CD4-positive, alpha-beta T cell (primary cell): ENCODE measurements at regions not wholly inside any gene's neighbourhood (a gene's known extent, or its start where the extent isn't known, plus 50 kb on each side); places are given as distances from the start of the nearest gene placed in this dataset.

Experiments used
- ATAC-seq: fragments of 200-7000 bp; cut with Tn5 transposase; one replicate; pipeline ENCODE4 v1.10.0; 2022; ENCODE audit warnings: mild to moderate bottlenecking; ENCODE audit not compliant: poor library complexity
- CTCF ChIA-PET: fragments of 350-600 bp; sonication (Branson Sonifier 250); formaldehyde crosslinking; loops from one replicate; lab custom pipeline; 2021; ENCODE audit warnings: antibody characterized with exemption, inconsistent platforms; lab: Charles Lee
- POLR2A ChIA-PET: fragments of 350-600 bp; sonication (Branson Sonifier 250); formaldehyde crosslinking; loops from one replicate; lab custom pipeline; 2021; ENCODE audit warnings: antibody characterized with exemption, inconsistent platforms; lab: Charles Lee
- DNase-seq, 14 experiments: peaks; one replicate each; pipeline ENCODE4 v3.0.0-alpha.2; 2013 to 2020; ENCODE audit warnings: mixed read lengths in 2 of 14
- H3K27ac ChIP-seq, 2 donors: one replicate each; pipeline versions ENCODE4 v1.5.1 to v1.7.0; 2013; ENCODE audit warnings: low read length in 2 of 2, low read depth in 1 of 2, mild to moderate bottlenecking in 1 of 2
- H3K27me3 ChIP-seq, 2 experiments: 1 replicate in 1 of 2; 2 replicates in 1 of 2; pipeline versions ENCODE4 v1.6.1 to v1.7.0; 2013; ENCODE audit warnings: low read length in 2 of 2, control low read depth in 1 of 2, mild to moderate bottlenecking in 1 of 2, moderate library complexity in 1 of 2; ENCODE audit not compliant: insufficient read depth in 2 of 2, control insufficient read depth in 1 of 2
- H3K36me3 ChIP-seq: one replicate; pipeline ENCODE4 v1.6.1; 2013; ENCODE audit warnings: low read length, control low read depth; ENCODE audit not compliant: insufficient read depth
- H3K4me1 ChIP-seq: one replicate; pipeline ENCODE4 v1.6.1; 2013; ENCODE audit warnings: low read length, control low read depth; ENCODE audit not compliant: insufficient read depth
- H3K4me3 ChIP-seq: one replicate; pipeline ENCODE4 v1.5.1; 2013; ENCODE audit warnings: mild to moderate bottlenecking, low read length, moderate library complexity
- H3K9me3 ChIP-seq, 2 experiments: 1 replicate in 1 of 2; 2 replicates in 1 of 2; pipeline versions ENCODE4 v1.6.1 to v1.7.0; 2013; ENCODE audit warnings: low read length in 2 of 2, mild to moderate bottlenecking in 2 of 2, control low read depth in 1 of 2, moderate library complexity in 1 of 2; ENCODE audit not compliant: control insufficient read depth in 1 of 2, insufficient read depth in 1 of 2
- H3K27ac Mint-ChIP-seq: one replicate; pipeline ENCODE4 v1.8.0; 2020; ENCODE audit warnings: mixed read lengths
- H3K27me3 Mint-ChIP-seq: one replicate; pipeline ENCODE4 v1.8.0; 2021; ENCODE audit warnings: mixed read lengths
- H3K36me3 Mint-ChIP-seq: one replicate; pipeline ENCODE4 v1.8.0; 2021; ENCODE audit warnings: low read depth, mixed read lengths
- H3K4me1 Mint-ChIP-seq: one replicate; pipeline ENCODE4 v1.8.0; 2021; ENCODE audit warnings: low read depth, mixed read lengths
- H3K4me3 Mint-ChIP-seq: one replicate; pipeline ENCODE4 v1.8.0; 2020; ENCODE audit warnings: mild to moderate bottlenecking, mixed read lengths
- H3K9me3 Mint-ChIP-seq: one replicate; pipeline ENCODE4 v1.8.0; 2020; ENCODE audit warnings: mixed read lengths
- CTCF ChIP-seq: fragments of 200-600 bp; IDR thresholded peaks from one replicate; pipeline ENCODE4 v1.8.0; 2022; ENCODE audit warnings: antibody characterized with exemption, mild to moderate bottlenecking
- intact Hi-C, 2 experiments: fragments of 100-400 bp; cut with DNase I in 1 of 2; cut with micrococcal nuclease in 1 of 2; formaldehyde crosslinking; loops; one replicate each; pipeline versions ENCODE4 v1.15.1 to v1.9.0; 2023 to 2025; cut with DNase I, micrococcal nuclease

- Mint-ChIP-seq H3K36me3 (no peaks in the 10 kb centered on the region), H3K27ac (no peak overlapping the region), H3K9me3 (peaks cover 11% of the 10 kb centered on the region), H3K4me1 (no peaks in the 10 kb centered on the region), H3K4me3 (no peak overlapping the region), H3K27me3 (no peaks in the 10 kb centered on the region)
- H3K36me3 ChIP-seq, result no peaks in the 10 kb centered on the region
- no peak for TF ChIP-seq CTCF
- CTCF ChIA-PET, result no interaction called here
- no peaks in the 10 kb centered on the region for H3K27me3 ChIP-seq
- no peak overlapping the region for H3K4me3 ChIP-seq
- POLR2A ChIA-PET, result no interaction called here
- peaks cover 0 to 3% of the 10 kb centered on the region in 2 experiments for H3K9me3 ChIP-seq
- no peaks in the 10 kb centered on the region for H3K4me1 ChIP-seq
- no peak for DNase-seq
- no peak for ATAC-seq
- H3K27ac ChIP-seq, result no peak overlapping the region
- intact Hi-C loops, result no loop called here
Observed at GRCh38 chr16:7158481-7158880, 174.2 kb upstream of the RBFOX1 start.

- no peaks in the 10 kb centered on the region for H3K4me1 ChIP-seq
- Mint-ChIP-seq H3K4me1 (no peaks in the 10 kb centered on the region), H3K36me3 (no peaks in the 10 kb centered on the region), H3K9me3 (peaks cover 20% of the 10 kb centered on the region), H3K4me3 (no peak overlapping the region), H3K27me3 (no peaks in the 10 kb centered on the region), H3K27ac (no peak overlapping the region)
- CTCF ChIA-PET, result no interaction called here
- ATAC-seq (no peak), DNase-seq (no peak)
- TF ChIP-seq CTCF, result no peak
- no peak overlapping the region for H3K4me3 ChIP-seq
- intact Hi-C loops, result no loop called here
- H3K36me3 ChIP-seq, result no peaks in the 10 kb centered on the region
- H3K9me3 ChIP-seq, result peaks cover 0 to 16% of the 10 kb centered on the region in 2 experiments
- H3K27me3 ChIP-seq, result no peaks in the 10 kb centered on the region
- no peak overlapping the region for H3K27ac ChIP-seq
- POLR2A ChIA-PET, result no interaction called here
Observed at GRCh38 chr16:7150230-7150629, 182.4 kb upstream of the RBFOX1 start.

GRCh38 chr16:7148606-7149005 is 184.0 kb upstream of the RBFOX1 start:
- ATAC-seq (no peak), DNase-seq (no peak)
- Mint-ChIP-seq H3K4me1 (no peaks in the 10 kb centered on the region), H3K4me3 (no peak overlapping the region), H3K9me3 (peaks cover 20% of the 10 kb centered on the region), H3K27me3 (no peaks in the 10 kb centered on the region), H3K27ac (no peak overlapping the region), H3K36me3 (no peaks in the 10 kb centered on the region)
- H3K36me3 ChIP-seq, result no peaks in the 10 kb centered on the region
- TF ChIP-seq CTCF, result no peak
- intact Hi-C loops, result no loop called here
- no peak overlapping the region for H3K27ac ChIP-seq
- no peak overlapping the region for H3K4me3 ChIP-seq
- H3K9me3 ChIP-seq, result peaks cover 0 to 18% of the 10 kb centered on the region in 2 experiments
- ChIA-PET POLR2A (no interaction called here), CTCF (no interaction called here)
- no peaks in the 10 kb centered on the region for H3K27me3 ChIP-seq
- no peaks in the 10 kb centered on the region for H3K4me1 ChIP-seq
